ENCODE measurements at regions not wholly inside any gene's neighbourhood (a gene's known extent, or its start where the extent isn't known, plus 50 kb on each side); places are given as distances from the start of the nearest gene placed in this dataset.
A peak's percentile ranks its signal among the peaks of the same experiment; 100 is the strongest.

GRCh38 chr1:58925247-58925646 is 141.4 kb upstream of the JUN start:
- TF ChIP-seq, protein P1, sequence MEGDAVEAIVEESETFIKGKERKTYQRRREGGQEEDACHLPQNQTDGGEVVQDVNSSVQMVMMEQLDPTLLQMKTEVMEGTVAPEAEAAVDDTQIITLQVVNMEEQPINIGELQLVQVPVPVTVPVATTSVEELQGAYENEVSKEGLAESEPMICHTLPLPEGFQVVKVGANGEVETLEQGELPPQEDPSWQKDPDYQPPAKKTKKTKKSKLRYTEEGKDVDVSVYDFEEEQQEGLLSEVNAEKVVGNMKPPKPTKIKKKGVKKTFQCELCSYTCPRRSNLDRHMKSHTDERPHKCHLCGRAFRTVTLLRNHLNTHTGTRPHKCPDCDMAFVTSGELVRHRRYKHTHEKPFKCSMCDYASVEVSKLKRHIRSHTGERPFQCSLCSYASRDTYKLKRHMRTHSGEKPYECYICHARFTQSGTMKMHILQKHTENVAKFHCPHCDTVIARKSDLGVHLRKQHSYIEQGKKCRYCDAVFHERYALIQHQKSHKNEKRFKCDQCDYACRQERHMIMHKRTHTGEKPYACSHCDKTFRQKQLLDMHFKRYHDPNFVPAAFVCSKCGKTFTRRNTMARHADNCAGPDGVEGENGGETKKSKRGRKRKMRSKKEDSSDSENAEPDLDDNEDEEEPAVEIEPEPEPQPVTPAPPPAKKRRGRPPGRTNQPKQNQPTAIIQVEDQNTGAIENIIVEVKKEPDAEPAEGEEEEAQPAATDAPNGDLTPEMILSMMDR (IDR thresholded peaks at IDR 0.05; ENCODE audit: low read depth, low read length), result no peak
- DNase-seq (ENCODE audit: low read depth in 2 of 2), result no peak
- H3K4me3 ChIP-seq (replicated peaks in 1 of 2; ENCODE audit: low read depth in 2 of 2, low read length in 2 of 2), result no peak overlapping the region

- TF ChIP-seq, protein P1 (IDR thresholded peaks at IDR 0.05; ENCODE audit: low read depth, low read length), result no peak
- no peak for DNase-seq (ENCODE audit: low read depth in 2 of 2)
- no peak overlapping the region for H3K4me3 ChIP-seq (replicated peaks in 1 of 2; ENCODE audit: low read depth in 2 of 2, low read length in 2 of 2)
Measured at GRCh38 chr1:58926152-58926551, 142.3 kb upstream of the JUN start.

GRCh38 chr1:58927041-58927721 is 143.3 kb upstream of the JUN start:
- TF ChIP-seq, protein P1 (IDR thresholded peaks at IDR 0.05; ENCODE audit: low read depth, low read length), result no peak
- no peak overlapping the region for H3K4me3 ChIP-seq (replicated peaks in 1 of 2; ENCODE audit: low read depth in 2 of 2, low read length in 2 of 2)
- DNase-seq (ENCODE audit: low read depth in 2 of 2), result no peak

DNA sequence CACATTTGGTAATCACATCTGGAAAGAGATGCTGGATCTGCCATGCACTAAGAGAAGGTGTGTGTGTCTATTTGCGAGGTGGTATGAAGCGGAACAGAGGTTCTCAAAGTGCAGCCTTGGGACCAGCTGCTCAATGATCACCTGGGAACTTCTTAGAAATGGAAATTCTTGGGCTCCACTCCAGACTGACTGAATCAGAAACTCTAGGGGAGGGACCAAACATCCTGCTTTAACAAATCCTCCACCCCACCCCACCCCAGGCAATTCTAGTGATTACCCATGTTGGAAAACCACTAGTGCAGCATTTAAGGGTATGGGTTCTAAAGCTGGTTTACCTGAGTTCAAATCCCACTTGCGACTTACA is 143.9 kb upstream of the JUN start:
- DNase-seq (ENCODE audit: low read depth in 2 of 2), result peak in 1 of 2 donors; percentile 16
- no peak overlapping the region for H3K4me3 ChIP-seq (replicated peaks in 1 of 2; ENCODE audit: low read depth in 2 of 2, low read length in 2 of 2)
- TF ChIP-seq, protein P1 (IDR thresholded peaks at IDR 0.05; ENCODE audit: low read depth, low read length), result no peak

- no peak for DNase-seq (ENCODE audit: low read depth in 2 of 2)
- H3K4me3 ChIP-seq (replicated peaks in 1 of 2; ENCODE audit: low read depth in 2 of 2, low read length in 2 of 2), result no peak overlapping the region
- TF ChIP-seq, protein P1 (IDR thresholded peaks at IDR 0.05; ENCODE audit: low read depth, low read length), result no peak
Measured at GRCh38 chr1:58928514-58928913, 144.7 kb upstream of the JUN start.

DNA sequence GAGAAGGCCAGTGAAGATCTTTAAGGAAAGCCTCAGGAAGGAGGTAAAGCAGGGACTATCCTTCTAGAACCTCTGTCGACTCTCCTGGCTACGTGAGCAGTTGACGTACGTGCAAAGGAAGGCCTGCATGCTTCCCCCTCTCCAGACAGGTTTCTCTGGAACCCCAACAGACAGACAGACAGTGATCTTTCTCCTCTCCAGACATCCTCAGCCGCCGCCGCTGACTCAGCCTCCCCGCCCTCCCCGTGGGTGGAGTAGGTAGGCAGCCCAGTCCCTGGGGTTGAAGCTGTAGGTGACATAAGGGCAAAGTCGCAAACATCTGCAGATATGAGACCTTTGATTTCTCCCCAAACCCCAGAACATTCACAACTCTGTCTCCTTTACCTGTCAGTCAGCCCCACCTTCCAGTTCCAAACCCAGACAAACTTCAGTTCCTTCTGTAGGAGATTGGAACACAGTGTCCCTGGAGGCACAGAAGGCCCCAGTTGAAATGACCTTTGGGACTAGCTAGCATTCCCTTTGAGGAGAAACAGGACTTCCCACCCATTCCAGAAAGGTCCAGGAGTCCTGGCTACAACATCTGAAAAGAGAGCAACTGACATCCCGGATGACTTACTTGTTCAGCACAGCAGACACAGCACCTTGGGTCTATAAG is 146.0 kb upstream of the JUN start:
- DNase-seq (ENCODE audit: low read depth in 2 of 2), result peak in 1 of 2 donors; percentile 17
- TF ChIP-seq, protein P1 (IDR thresholded peaks at IDR 0.05; ENCODE audit: low read depth, low read length), result no peak
- no peak overlapping the region for H3K4me3 ChIP-seq (replicated peaks in 1 of 2; ENCODE audit: low read depth in 2 of 2, low read length in 2 of 2)

Data from cardiac fibroblast (primary cell).